Keratinocyte (primary cell): ENCODE measurements at regions not wholly inside any gene's neighbourhood (a gene's known extent, or its start where the extent isn't known, plus 50 kb on each side); places are given as distances from the start of the nearest gene placed in this dataset.

Experiments
- DNase-seq: peaks from one replicate; pipeline ENCODE4 v3.0.0-alpha.2; 2011; ENCODE audit warnings: low read depth, missing footprints, low spot score
- FAIRE-seq: peaks from 2 replicates; lab custom pipeline; 2011; peaks lifted over from hg19 to GRCh38; lab: Jason Lieb, UNC
- H2AFZ ChIP-seq: 2 replicates; pipeline ENCODE4 v1.6.0; 2012; ENCODE audit warnings: low read length, control low read depth, inconsistent platforms; ENCODE audit not compliant: control insufficient read depth
- H3K27ac ChIP-seq: 2 replicates; pipeline ENCODE4 v1.5.1; 2011; ENCODE audit warnings: low read length; ENCODE audit not compliant: control insufficient read depth, insufficient read depth
- H3K27me3 ChIP-seq: 3 replicates; pipeline ENCODE4 v1.6.0; 2011; ENCODE audit warnings: low read length; ENCODE audit not compliant: control insufficient read depth, insufficient read depth; ENCODE audit errors: extremely low read depth
- H3K36me3 ChIP-seq, 2 experiments: 2 replicates in 1 of 2; 3 replicates in 1 of 2; pipeline ENCODE4 v1.5.1; 2011; ENCODE audit warnings: low read length in 2 of 2, mild to moderate bottlenecking in 1 of 2; ENCODE audit not compliant: control insufficient read depth in 2 of 2, insufficient read depth in 2 of 2; ENCODE audit errors: extremely low read depth in 1 of 2
- H3K4me1 ChIP-seq: 3 replicates; pipeline ENCODE4 v1.5.1; 2011; ENCODE audit warnings: low read length; ENCODE audit not compliant: control insufficient read depth, insufficient read depth; ENCODE audit errors: extremely low read depth
- H3K4me2 ChIP-seq: 3 replicates; pipeline ENCODE4 v1.6.0; 2011; ENCODE audit warnings: low read depth, low read length; ENCODE audit not compliant: control insufficient read depth, insufficient read depth; ENCODE audit errors: extremely low read depth
- H3K4me3 ChIP-seq, 3 experiments: fragments of 200-600 bp in 1 of 3; sonication (generic) in 1 of 3; 2 replicates in 2 of 3; 3 replicates in 1 of 3; pipeline ENCODE4 v1.5.1; 2011 to 2016; ENCODE audit warnings: low read length in 3 of 3, mild to moderate bottlenecking in 3 of 3, control low read depth in 2 of 3, inconsistent platforms in 1 of 3, low read depth in 1 of 3, mixed read lengths in 1 of 3, mixed run types in 1 of 3, moderate library complexity in 1 of 3; ENCODE audit not compliant: control insufficient read depth in 2 of 3, insufficient read depth in 2 of 3; ENCODE audit errors: extremely low read depth in 1 of 3
- H3K79me2 ChIP-seq: 2 replicates; pipeline ENCODE4 v1.6.0; 2012; ENCODE audit warnings: low read length; ENCODE audit not compliant: control insufficient read depth, insufficient read depth
- H3K9ac ChIP-seq: 3 replicates; pipeline ENCODE4 v1.6.0; 2011; ENCODE audit warnings: low read length; ENCODE audit not compliant: control insufficient read depth, insufficient read depth; ENCODE audit errors: extremely low read depth
- H3K9me1 ChIP-seq: 3 replicates; pipeline ENCODE4 v1.6.0; 2011; ENCODE audit warnings: low read length; ENCODE audit not compliant: control insufficient read depth, insufficient read depth; ENCODE audit errors: extremely low read depth
- H3K9me3 ChIP-seq: 2 replicates; pipeline ENCODE4 v1.5.1; 2012; ENCODE audit warnings: low read depth, low read length; ENCODE audit not compliant: control insufficient read depth
- H4K20me1 ChIP-seq: 3 replicates; pipeline ENCODE4 v1.6.0; 2011; ENCODE audit warnings: low read length; ENCODE audit not compliant: control insufficient read depth, insufficient read depth; ENCODE audit errors: extremely low read depth
- CTCF ChIP-seq, 3 experiments: IDR thresholded peaks in 1 of 3; conservative IDR thresholded peaks in 1 of 3; optimal IDR thresholded peaks in 1 of 3; 2 replicates in 2 of 3; 3 replicates in 1 of 3; pipeline versions ENCODE3 to v1.5.1; 2011; ENCODE audit warnings: low read length in 3 of 3, mild to moderate bottlenecking in 3 of 3, moderate library complexity in 2 of 3, control low read depth in 1 of 3, inconsistent platforms in 1 of 3; ENCODE audit not compliant: insufficient read depth in 2 of 3; ENCODE audit errors: extremely low read depth in 1 of 3
- EZH2 ChIP-seq: IDR thresholded peaks from one replicate; pipeline ENCODE4 v1.6.1; 2012; ENCODE audit warnings: inconsistent platforms, mild to moderate bottlenecking, low read length, moderate library complexity
- dilution Hi-C: fragments of 300-500 bp; cut with MboI; formaldehyde crosslinking; loops from one replicate; pipeline ENCODE4 v1.7.0; 2020; ENCODE audit warnings: low sequenced_read_pairs; ENCODE audit not compliant: extremely low pct_ligation_motif_present

DNA sequence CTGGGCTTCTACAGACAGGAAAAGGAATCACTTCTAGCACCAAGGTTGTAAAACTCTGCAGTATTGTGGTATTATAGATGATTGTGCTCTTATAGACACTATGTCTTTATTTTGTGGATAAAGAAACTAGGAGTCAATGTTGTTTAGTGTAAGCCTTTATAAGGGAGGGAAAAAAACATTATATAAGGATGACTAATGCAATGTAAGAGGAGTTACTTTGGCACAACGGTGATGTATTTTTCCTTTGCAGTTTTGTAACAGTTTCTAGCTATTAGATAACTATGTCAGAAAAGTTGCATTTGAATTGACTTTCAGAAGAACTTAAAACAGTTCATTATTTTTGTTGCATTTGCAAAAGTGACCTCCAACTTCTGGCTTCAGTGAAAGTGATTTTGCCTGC is 545.4 kb downstream of the CCDC85A start:
- Histone ChIP-seq H3K4me3 (no peak overlapping the region), H3K9me1 (no peaks in the 10 kb centered on the region), H3K4me1 (no peaks in the 10 kb centered on the region), H3K9me3 (no peaks in the 10 kb centered on the region), H3K27me3 (no peaks in the 10 kb centered on the region), H2AFZ (no peak overlapping the region), H3K79me2 (no peaks in the 10 kb centered on the region), H3K27ac (no peak overlapping the region), H3K9ac (no peak overlapping the region), H3K4me2 (no peak overlapping the region), H4K20me1 (no peaks in the 10 kb centered on the region), H3K36me3 (no peaks in the 10 kb centered on the region)
- TF ChIP-seq CTCF (optimal IDR thresholded peaks at IDR 0.05 in 1 of 3, IDR thresholded peaks at IDR 0.05 in 1 of 3, conservative IDR thresholded peaks at IDR 0.05 in 1 of 3; ENCODE audit: extremely low read depth in 1 of 3, insufficient read depth in 2 of 3, low read length in 3 of 3) (no peak), EZH2 (no peak)
- dilution Hi-C loops: no loop called here
- DNase-seq (no peak), FAIRE-seq (no peak)

DNA sequence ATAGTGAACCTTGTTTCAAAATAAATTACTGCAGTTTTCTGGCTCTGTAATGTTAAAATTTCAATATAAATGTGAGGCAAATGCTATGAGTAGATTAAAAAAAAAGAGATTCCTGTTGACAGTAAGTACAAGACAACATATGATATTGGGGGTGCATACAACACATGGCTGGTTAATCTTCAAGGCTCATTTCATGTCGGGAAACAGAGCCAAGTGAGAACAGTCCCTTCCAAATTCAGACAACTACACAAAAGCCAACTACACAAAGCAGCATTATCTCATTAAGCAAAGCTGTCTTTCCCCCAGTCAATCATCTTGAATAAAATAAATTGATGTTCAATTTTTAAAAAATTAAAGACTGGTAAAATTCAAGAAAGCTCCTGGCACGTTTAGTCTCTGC is 549.2 kb downstream of the CCDC85A start:
- Histone ChIP-seq H3K36me3 (no peaks in the 10 kb centered on the region), H3K9me1 (no peaks in the 10 kb centered on the region), H4K20me1 (no peaks in the 10 kb centered on the region), H3K79me2 (no peaks in the 10 kb centered on the region), H3K4me3 (no peak overlapping the region), H3K4me2 (no peak overlapping the region), H2AFZ (no peak overlapping the region), H3K4me1 (no peaks in the 10 kb centered on the region), H3K9ac (no peak overlapping the region), H3K9me3 (no peaks in the 10 kb centered on the region), H3K27ac (no peak overlapping the region), H3K27me3 (no peaks in the 10 kb centered on the region)
- FAIRE-seq (no peak), DNase-seq (no peak)
- dilution Hi-C loops: no loop called here
- TF ChIP-seq CTCF (optimal IDR thresholded peaks at IDR 0.05 in 1 of 3, IDR thresholded peaks at IDR 0.05 in 1 of 3, conservative IDR thresholded peaks at IDR 0.05 in 1 of 3; ENCODE audit: extremely low read depth in 1 of 3, insufficient read depth in 2 of 3, low read length in 3 of 3): no peak
- no peak for TF ChIP-seq EZH2
